Mucosa of descending colon (tissue), 3 donors: ENCODE measurements at regions not wholly inside any gene's neighbourhood (a gene's known extent, or its start where the extent isn't known, plus 50 kb on each side); places are given as distances from the start of the nearest gene placed in this dataset.

Experiments used
- ATAC-seq: fragments of 200-7000 bp; cut with Tn5 transposase; one replicate; pipeline ENCODE4 v1.9.1; 2020; ENCODE audit warnings: mild to moderate bottlenecking, moderate library complexity
- DNase-seq, 3 donors: peaks; one replicate each; pipeline ENCODE4 v3.0.0-alpha.2; 2020
- H3K36me3 ChIP-seq: fragments of 200-600 bp; one replicate; pipeline ENCODE4 v1.8.0; 2021; ENCODE audit warnings: low read depth, mild to moderate bottlenecking
- H3K4me1 ChIP-seq: fragments of 200-600 bp; one replicate; pipeline ENCODE4 v1.8.0; 2021; ENCODE audit warnings: low read depth, mild to moderate bottlenecking
- H3K4me3 ChIP-seq: fragments of 200-600 bp; one replicate; pipeline ENCODE4 v1.8.0; 2021; ENCODE audit warnings: mild to moderate bottlenecking
- H3K9me3 ChIP-seq: fragments of 200-600 bp; one replicate; pipeline ENCODE4 v1.8.0; 2021; ENCODE audit warnings: mild to moderate bottlenecking
- intact Hi-C, 2 donors: fragments of 100-400 bp; cut with DNase I in 1 of 2; cut with micrococcal nuclease in 1 of 2; formaldehyde crosslinking; loops; one replicate each; pipeline versions ENCODE4 v1.11.0 to v1.11.1; 2022; cut with DNase I, micrococcal nuclease
- TF ChIP-seq, protein P1 (sequence below): fragments of 200-600 bp; IDR thresholded peaks from one replicate; pipeline ENCODE4 v1.8.0; 2022; ENCODE audit warnings: antibody characterized with exemption, mild to moderate bottlenecking
- donor health status: DM: no; HTN: no; CAD: no; lungs with moderate emphysema.
- donor health status: DM: no; HTN: no; CAD: no.
- donor health status: DM: no; HTN: yes; CAD: no.

DNA sequence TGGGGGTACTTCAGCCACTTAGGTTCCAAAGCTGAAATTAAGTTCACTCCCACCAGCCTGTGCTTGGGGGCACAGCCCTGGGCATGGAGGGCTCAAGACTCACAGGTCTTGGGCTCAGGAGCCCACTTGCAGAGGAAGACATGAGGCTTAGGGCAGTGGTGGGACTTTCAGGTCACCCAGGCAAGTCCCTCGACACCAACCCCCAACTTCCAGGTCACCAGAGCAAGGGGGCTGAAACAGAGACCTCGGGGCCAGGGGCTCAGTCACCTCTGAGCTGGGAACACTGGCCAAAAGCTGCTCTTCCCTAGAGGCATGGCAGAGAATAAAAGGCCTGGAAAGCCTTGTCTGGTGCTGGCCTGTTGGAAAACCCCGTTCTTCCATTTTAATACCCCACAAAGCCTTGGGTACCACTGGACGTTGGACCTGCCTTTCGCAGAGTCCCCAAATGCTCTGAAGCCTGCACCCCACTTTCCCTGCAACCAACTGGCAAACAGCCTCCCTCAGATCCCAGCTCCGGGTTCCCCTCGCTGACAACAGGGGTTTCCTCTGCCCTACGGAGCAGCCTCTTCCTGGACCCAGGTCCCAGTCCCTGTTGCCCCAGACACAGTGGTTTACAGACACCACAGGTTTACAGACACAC is 160.9 kb upstream of the PMEPA1 start:
- Histone ChIP-seq H3K9me3 (no peaks in the 10 kb centered on the region), H3K4me1 (no peaks in the 10 kb centered on the region), H3K36me3 (no peaks in the 10 kb centered on the region), H3K4me3 (no peak overlapping the region)
- no peak for DNase-seq
- TF ChIP-seq, protein P1, sequence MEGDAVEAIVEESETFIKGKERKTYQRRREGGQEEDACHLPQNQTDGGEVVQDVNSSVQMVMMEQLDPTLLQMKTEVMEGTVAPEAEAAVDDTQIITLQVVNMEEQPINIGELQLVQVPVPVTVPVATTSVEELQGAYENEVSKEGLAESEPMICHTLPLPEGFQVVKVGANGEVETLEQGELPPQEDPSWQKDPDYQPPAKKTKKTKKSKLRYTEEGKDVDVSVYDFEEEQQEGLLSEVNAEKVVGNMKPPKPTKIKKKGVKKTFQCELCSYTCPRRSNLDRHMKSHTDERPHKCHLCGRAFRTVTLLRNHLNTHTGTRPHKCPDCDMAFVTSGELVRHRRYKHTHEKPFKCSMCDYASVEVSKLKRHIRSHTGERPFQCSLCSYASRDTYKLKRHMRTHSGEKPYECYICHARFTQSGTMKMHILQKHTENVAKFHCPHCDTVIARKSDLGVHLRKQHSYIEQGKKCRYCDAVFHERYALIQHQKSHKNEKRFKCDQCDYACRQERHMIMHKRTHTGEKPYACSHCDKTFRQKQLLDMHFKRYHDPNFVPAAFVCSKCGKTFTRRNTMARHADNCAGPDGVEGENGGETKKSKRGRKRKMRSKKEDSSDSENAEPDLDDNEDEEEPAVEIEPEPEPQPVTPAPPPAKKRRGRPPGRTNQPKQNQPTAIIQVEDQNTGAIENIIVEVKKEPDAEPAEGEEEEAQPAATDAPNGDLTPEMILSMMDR, result no peak
- intact Hi-C loops, result no loop called here
- no peak for ATAC-seq

DNA sequence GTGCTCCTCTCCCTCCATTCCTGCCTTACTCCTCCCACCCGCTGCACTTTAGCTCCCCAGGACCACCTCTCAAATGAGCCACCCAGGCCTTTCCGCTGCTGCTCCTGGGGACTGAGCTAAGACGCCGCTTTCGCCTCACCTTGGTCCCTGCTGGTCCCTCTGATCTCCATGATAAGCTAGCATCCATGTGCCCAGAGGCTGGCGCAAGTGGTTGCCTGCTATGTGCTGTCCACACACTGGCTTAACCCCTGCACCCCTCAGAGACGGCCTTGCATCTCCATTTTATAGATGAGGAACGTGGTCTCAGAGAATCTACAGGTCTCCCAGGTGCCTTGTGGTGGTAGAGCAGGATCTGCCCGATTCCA is 160.1 kb upstream of the PMEPA1 start:
- no peak overlapping the region for H3K4me3 ChIP-seq
- TF ChIP-seq, protein P1, result no peak
- no peak for DNase-seq
- no peaks in the 10 kb centered on the region for H3K4me1 ChIP-seq
- no peaks in the 10 kb centered on the region for H3K36me3 ChIP-seq
- no peak for ATAC-seq
- intact Hi-C loops, result no loop called here
- H3K9me3 ChIP-seq, result no peaks in the 10 kb centered on the region

DNA sequence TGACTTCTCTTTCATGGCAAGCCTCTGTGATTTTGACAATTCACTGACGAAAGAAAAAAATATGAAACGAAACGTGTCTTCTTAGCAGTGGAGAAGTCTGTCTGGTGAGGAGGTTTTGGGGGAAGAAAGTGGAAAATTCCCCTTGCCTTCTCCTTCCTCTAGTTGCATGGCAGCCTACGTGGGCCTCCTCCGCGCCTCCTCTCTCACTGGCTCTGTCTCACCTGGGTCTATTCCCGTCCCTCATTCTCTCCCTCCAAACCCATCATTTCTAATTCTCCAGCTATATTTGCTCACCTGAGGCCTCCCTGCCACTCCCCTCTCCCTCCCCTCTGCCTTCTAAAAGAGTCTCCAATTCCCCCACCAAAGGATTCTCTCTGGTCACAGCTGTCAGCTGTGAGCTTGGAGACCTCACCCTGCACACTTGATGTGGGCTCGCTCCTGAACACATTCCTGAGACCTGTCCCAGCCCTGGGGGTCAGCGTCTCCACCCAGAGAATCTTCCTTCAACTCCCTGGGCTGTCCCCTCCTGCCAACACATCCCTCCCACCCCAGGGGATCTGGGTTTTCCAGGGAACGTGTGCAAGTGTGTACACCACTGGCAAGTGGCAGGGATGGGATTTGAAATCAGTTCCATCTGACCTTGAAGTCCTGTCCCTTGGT is 159.6 kb upstream of the PMEPA1 start:
- intact Hi-C loops, result no loop called here
- ATAC-seq (no peak), DNase-seq (no peak)
- Histone ChIP-seq H3K36me3 (no peaks in the 10 kb centered on the region), H3K9me3 (no peaks in the 10 kb centered on the region), H3K4me3 (no peak overlapping the region), H3K4me1 (no peaks in the 10 kb centered on the region)
- TF ChIP-seq, protein P1, result no peak

DNA sequence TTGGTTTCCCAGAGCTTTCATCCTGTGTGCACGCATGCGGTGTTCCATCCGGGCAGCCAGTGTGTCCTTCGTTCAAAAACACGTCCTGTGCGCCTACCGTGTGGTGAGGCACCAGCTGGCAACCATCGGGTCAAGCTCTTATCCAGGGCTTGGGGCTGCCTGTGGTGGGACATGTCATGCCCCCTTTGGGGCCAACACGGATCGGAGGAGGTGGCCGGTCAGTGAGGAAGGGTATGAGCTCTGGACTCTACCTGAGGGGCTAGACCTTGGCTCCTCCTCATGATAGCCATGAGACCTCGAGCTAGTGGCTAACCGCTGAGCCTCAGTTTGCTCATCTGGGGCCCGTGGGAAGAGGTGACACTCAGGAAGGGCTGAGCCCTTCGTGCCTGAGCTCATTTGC is 158.5 kb upstream of the PMEPA1 start:
- Histone ChIP-seq H3K4me3 (no peak overlapping the region), H3K4me1 (no peaks in the 10 kb centered on the region), H3K9me3 (no peaks in the 10 kb centered on the region), H3K36me3 (no peaks in the 10 kb centered on the region)
- no peak for DNase-seq
- ATAC-seq, result no peak
- intact Hi-C loops, result no loop called here
- TF ChIP-seq, protein P1, result no peak

DNA sequence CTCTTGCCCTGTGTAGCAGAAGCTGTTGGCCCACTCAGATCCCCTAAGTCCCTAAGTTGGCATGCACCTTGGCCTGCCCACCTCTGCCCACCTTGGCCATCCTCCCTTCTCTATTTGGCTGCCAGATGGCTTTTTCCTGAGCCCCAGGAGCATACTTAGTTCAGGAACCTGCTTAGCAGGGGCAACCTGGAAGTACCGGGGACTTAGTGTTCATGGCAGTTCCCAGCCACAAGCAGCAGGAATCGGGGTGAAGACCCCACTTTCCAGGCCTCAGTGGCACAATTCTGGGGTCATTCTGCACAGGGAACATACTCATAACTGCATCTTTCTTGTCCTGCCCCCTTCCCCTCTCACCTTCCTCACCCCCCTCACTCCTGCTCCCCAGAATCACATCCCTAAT is 158.0 kb upstream of the PMEPA1 start:
- intact Hi-C loops, result no loop called here
- DNase-seq, result no peak

More for the DNA sequence above, 158.0 kb upstream of the PMEPA1 start:
- ATAC-seq, result no peak
- H3K9me3 ChIP-seq, result no peaks in the 10 kb centered on the region
- no peaks in the 10 kb centered on the region for H3K4me1 ChIP-seq
- no peak overlapping the region for H3K4me3 ChIP-seq
- H3K36me3 ChIP-seq, result no peaks in the 10 kb centered on the region
- TF ChIP-seq, protein P1, result no peak
